ENCODE measurements at regions not wholly inside any gene's neighbourhood (a gene's known extent, or its start where the extent isn't known, plus 50 kb on each side); places are given as distances from the start of the nearest gene placed in this dataset.

- H3K4me3 Mint-ChIP-seq = no peak overlapping the region
- H3K4me1 Mint-ChIP-seq (ENCODE audit: low read depth) = peaks cover 3% of the 10 kb centered on the region
- no peaks in the 10 kb centered on the region for H3K36me3 Mint-ChIP-seq
- no peak overlapping the region for H3K27ac Mint-ChIP-seq
- H3K9me3 Mint-ChIP-seq (ENCODE audit: low read depth) = peaks cover 6% of the 10 kb centered on the region
- H3K27me3 Mint-ChIP-seq = peaks cover 2% of the 10 kb centered on the region
Observed at GRCh38 chr6:22098601-22099031, 198.2 kb downstream of the PRL start.

DNA sequence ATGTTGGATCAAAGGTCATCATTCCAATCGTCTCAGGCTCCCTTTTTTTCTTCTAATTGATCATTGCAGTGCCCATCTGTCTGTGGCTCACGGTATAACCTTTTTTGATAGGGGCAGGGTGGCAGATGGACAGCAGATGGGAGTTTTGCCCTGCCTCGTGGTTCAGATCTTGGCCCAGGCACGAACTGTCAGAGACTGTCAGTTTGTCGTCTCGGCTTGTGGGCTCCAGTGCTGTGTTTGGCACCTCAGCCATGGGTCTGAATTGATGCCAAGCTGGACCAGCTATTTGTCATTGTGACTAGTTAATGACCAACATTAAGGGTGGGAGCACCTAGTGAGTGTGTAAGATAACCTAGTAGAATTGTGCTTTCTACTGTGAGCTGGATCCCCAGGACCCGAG, 197.6 kb downstream of the PRL start:
- Mint-ChIP-seq H3K4me3 (no peak overlapping the region), H3K27me3 (peaks cover 2% of the 10 kb centered on the region), H3K4me1 (ENCODE audit: low read depth) (peaks cover 3% of the 10 kb centered on the region), H3K36me3 (no peaks in the 10 kb centered on the region), H3K27ac (no peak overlapping the region), H3K9me3 (ENCODE audit: low read depth) (peaks cover 6% of the 10 kb centered on the region)

DNA sequence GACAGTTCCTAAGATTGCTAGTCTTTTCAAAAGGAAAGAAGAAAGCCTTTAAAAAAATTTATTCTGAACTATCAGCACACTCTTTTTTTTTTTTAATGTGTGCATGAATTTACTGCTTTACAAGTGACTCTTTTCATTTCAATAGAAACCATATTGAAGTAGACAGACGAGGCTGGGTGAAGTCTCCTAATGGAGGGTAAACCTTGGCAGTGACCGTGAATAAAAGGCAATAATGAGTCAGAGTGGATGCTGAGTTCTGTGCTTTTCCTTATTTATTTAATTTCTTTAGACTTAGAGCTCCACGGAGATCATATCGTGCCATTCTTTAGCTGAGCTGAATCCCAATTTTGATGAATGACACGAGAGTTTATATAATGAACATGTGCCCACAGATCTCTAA, 196.9 kb downstream of the PRL start:
- Mint-ChIP-seq H3K27ac (no peak overlapping the region), H3K4me1 (ENCODE audit: low read depth) (peaks cover 3% of the 10 kb centered on the region), H3K27me3 (peaks cover 2% of the 10 kb centered on the region), H3K9me3 (ENCODE audit: low read depth) (peaks cover 6% of the 10 kb centered on the region), H3K36me3 (no peaks in the 10 kb centered on the region), H3K4me3 (no peak overlapping the region)

DNA sequence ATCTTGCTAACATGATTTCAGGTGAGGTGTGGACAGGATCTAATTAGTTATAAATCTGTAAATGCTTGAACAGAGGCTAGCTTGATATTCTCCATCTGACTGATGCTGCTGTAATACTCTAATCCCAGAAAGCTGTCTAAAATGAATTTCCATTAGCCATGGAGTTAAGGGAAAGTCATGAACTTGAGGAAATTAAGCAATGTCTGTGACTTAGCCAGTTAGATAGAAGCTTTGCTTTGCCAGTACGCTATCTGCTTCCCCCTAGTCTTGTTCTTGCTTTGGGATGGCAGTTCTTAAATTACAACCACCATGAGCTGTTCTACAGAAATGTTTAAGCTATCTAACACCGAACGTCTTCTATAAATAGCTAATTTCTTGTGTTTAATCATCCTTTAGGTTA, 195.7 kb downstream of the PRL start:
- Mint-ChIP-seq H3K4me1 (ENCODE audit: low read depth) (peaks cover 3% of the 10 kb centered on the region), H3K27me3 (peaks cover 2% of the 10 kb centered on the region), H3K27ac (no peak overlapping the region), H3K36me3 (no peaks in the 10 kb centered on the region), H3K9me3 (ENCODE audit: low read depth) (peaks cover 6% of the 10 kb centered on the region), H3K4me3 (no peak overlapping the region)

DNA sequence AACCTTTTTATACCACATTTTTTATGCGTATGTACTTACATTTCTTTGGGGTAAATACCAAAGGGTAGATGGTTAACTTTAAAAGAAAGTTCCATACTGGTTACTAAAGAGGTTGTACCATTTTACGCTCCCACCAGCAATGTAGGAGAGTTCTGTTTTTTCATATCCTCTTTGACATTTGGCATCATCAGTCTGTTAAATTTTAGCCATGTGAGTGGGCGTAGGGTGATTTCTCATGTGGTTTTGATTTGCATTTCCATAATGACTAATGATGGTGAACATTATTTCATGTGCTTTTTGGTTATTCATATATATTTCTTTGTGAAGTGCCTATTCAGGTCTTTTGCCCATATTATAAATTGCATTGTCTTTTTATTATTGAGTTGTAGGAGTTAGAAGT, 194.2 kb downstream of the PRL start:
- Mint-ChIP-seq H3K27ac (no peak overlapping the region), H3K27me3 (peaks cover 2% of the 10 kb centered on the region), H3K4me1 (ENCODE audit: low read depth) (peaks cover 3% of the 10 kb centered on the region), H3K4me3 (no peak overlapping the region), H3K9me3 (ENCODE audit: low read depth) (peaks cover 6% of the 10 kb centered on the region), H3K36me3 (no peaks in the 10 kb centered on the region)

DNA sequence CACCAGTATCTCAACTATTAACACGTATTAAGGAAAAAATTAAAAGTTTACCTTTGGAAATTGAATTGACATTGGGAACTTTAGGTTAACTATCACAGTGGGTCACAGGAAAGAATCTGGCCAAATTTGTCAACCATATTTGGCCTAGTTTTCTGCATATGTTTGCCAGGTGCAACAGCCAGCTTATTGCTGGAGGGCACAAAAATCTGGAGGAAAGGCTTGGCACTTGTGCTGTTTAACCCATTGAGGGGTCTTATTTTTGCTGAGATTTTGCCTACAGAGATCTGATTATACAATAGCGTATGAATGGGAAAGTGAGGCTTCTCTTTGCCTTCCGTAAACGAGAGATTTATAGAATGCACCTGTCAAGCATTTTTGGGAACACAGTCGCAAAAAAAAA, 190.4 kb downstream of the PRL start:
- Mint-ChIP-seq H3K4me3 (no peak overlapping the region), H3K36me3 (no peaks in the 10 kb centered on the region), H3K9me3 (ENCODE audit: low read depth) (peaks cover 6% of the 10 kb centered on the region), H3K27me3 (no peaks in the 10 kb centered on the region), H3K27ac (no peak overlapping the region), H3K4me1 (ENCODE audit: low read depth) (peaks cover 3% of the 10 kb centered on the region)

- Mint-ChIP-seq H3K27ac (no peak overlapping the region), H3K36me3 (no peaks in the 10 kb centered on the region), H3K27me3 (no peaks in the 10 kb centered on the region), H3K4me1 (ENCODE audit: low read depth) (peaks cover 3% of the 10 kb centered on the region), H3K4me3 (no peak overlapping the region), H3K9me3 (ENCODE audit: low read depth) (peaks cover 6% of the 10 kb centered on the region)
Observed at GRCh38 chr6:22106961-22107360, 189.9 kb downstream of the PRL start.

GRCh38 chr6:22108199-22108598, 188.6 kb downstream of the PRL start:
- Mint-ChIP-seq H3K36me3 (no peaks in the 10 kb centered on the region), H3K4me3 (no peak overlapping the region), H3K4me1 (ENCODE audit: low read depth) (no peaks in the 10 kb centered on the region), H3K9me3 (ENCODE audit: low read depth) (no peaks in the 10 kb centered on the region), H3K27me3 (no peaks in the 10 kb centered on the region), H3K27ac (no peak overlapping the region)

DNA sequence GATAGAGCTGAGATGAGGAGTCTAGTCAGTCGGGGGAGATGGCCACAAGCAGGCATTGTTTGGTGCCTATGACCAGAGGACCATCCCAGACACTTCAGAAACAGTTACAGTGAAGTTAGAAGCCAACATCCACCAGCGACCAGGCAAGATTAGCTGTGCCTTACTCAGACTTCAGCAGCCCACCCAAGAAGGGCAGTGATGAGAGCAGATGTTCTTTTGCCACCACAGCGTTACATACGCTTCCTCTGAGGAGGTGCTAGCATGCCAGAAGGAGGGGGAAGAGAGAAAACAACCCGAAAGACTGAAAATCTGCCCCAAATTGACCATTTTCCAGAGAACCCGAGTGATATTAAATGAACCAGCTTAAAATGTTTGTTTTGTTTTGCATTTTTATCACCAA, 186.8 kb downstream of the PRL start:
- Mint-ChIP-seq H3K4me3 (no peak overlapping the region), H3K9me3 (ENCODE audit: low read depth) (no peaks in the 10 kb centered on the region), H3K36me3 (no peaks in the 10 kb centered on the region), H3K27ac (no peak overlapping the region), H3K4me1 (ENCODE audit: low read depth) (no peaks in the 10 kb centered on the region), H3K27me3 (no peaks in the 10 kb centered on the region)

GRCh38 chr6:22112461-22112860, 184.4 kb downstream of the PRL start:
- Mint-ChIP-seq H3K27ac (no peak overlapping the region), H3K4me1 (ENCODE audit: low read depth) (no peaks in the 10 kb centered on the region), H3K27me3 (no peaks in the 10 kb centered on the region)

DNA sequence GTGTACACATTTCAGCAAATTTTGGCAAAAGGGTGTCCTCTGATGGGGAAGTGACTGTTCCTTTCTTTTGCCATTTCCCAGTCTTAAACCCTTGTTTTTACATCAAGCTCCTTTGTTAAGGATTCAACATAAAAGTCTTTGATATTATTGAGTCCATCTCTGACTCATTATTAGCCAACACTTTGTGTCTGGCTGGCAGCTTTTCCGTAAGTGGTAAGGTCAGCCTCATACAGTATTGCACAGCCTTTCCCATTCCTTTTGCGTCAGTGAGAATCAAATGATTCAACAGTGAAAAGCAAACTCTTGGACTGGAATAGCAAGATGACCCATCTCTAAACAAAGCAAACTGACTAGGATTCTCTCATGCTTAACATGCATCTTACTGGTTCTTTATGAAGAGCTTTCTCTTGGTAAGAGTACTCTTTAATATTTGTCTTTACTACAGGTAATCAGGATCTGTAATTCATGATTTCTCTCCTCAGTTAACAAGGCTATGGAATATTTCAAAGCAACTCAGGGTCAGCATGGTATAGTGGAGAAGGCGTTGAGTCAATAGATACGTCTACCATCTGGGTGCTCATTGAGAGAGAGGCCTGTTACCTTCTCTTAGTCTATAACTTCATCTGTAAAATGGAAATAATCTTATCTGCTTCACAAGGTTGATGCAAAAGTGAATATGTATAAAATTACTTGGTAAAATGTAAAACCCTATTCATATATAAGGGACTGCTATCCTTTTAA, 183.6 kb downstream of the PRL start:
- no peaks in the 10 kb centered on the region for H3K27me3 Mint-ChIP-seq
- no peak overlapping the region for H3K27ac Mint-ChIP-seq
- no peaks in the 10 kb centered on the region for H3K4me1 Mint-ChIP-seq (ENCODE audit: low read depth)
- no peaks in the 10 kb centered on the region for H3K36me3 Mint-ChIP-seq
- no peak overlapping the region for H3K4me3 Mint-ChIP-seq
- no peaks in the 10 kb centered on the region for H3K9me3 Mint-ChIP-seq (ENCODE audit: low read depth)

More at GRCh38 chr6:22112461-22112860, 184.4 kb downstream of the PRL start:
- Mint-ChIP-seq H3K36me3 (no peaks in the 10 kb centered on the region), H3K4me3 (no peak overlapping the region), H3K9me3 (ENCODE audit: low read depth) (no peaks in the 10 kb centered on the region)

- Mint-ChIP-seq H3K4me1 (ENCODE audit: low read depth) (no peaks in the 10 kb centered on the region), H3K9me3 (ENCODE audit: low read depth) (peaks cover 7% of the 10 kb centered on the region), H3K27me3 (no peaks in the 10 kb centered on the region), H3K4me3 (no peak overlapping the region), H3K36me3 (no peaks in the 10 kb centered on the region), H3K27ac (no peak overlapping the region)
Observed at GRCh38 chr6:22115559-22115958, 181.3 kb downstream of the PRL start.

DNA sequence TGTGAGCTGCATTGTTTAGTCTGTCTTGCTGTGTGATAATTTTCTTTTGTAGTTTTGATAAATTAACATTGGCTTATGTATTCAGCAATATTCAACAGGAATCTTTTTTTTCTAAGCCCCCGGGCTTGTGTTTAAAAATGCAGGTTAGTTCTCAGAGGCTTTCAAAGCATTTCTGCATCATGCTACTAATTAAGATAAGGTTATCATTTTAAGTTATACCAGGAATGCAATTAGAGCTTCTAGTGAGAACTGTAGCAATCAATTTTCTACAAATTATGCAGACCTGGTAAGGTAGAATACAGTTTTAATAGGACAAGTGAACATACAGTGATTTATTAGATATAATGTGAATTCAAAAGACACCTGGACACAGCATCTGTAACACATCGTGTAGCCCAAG, 179.2 kb downstream of the PRL start:
- no peak overlapping the region for H3K4me3 Mint-ChIP-seq
- H3K27me3 Mint-ChIP-seq = no peaks in the 10 kb centered on the region
- no peaks in the 10 kb centered on the region for H3K4me1 Mint-ChIP-seq (ENCODE audit: low read depth)
- H3K9me3 Mint-ChIP-seq (ENCODE audit: low read depth) = peaks cover 7% of the 10 kb centered on the region
- no peak overlapping the region for H3K27ac Mint-ChIP-seq
- H3K36me3 Mint-ChIP-seq = no peaks in the 10 kb centered on the region

DNA sequence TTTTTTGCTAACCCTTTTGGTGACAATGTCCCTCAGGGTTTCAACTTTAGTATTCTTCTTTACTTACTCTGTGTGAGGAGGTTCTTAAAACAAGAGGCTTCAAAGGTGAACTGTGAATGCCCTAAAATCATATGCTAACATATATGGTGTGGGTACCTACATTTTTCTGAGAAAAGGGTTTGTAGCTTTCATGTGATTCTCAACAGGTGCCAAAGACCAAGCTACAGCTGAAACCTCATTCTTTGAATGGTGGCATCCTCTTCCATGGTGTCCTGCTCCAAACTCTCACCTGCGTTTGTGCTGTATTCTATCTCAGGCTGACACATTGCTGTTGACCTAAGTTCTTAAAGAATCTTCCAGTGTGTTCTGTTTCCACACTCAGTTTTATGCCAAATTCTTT, 177.3 kb downstream of the PRL start:
- H3K9me3 Mint-ChIP-seq (ENCODE audit: low read depth) = peaks cover 7% of the 10 kb centered on the region
- no peaks in the 10 kb centered on the region for H3K36me3 Mint-ChIP-seq
- H3K4me3 Mint-ChIP-seq = no peak overlapping the region
- H3K4me1 Mint-ChIP-seq (ENCODE audit: low read depth) = no peaks in the 10 kb centered on the region
- no peak overlapping the region for H3K27ac Mint-ChIP-seq
- H3K27me3 Mint-ChIP-seq = no peaks in the 10 kb centered on the region

DNA sequence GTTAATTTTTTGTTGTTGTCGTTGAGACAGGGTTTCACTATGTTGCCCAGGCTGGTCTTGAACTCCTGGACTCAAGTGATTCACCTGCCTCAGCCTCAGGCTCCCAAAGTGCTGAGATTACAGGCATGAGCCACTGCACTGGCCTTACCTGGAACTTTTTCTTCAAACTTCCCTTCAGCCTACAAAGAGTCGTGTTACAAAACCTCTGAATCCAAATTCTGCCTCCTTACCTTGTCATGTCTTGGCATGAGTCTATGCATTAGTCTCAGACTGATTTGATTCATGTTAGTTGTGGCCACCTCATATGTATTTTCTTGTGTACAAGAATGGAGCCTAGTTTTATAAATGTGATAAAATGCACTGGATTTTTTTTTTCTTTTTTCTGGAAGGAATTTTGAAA, 172.1 kb downstream of the PRL start:
- no peak overlapping the region for H3K4me3 Mint-ChIP-seq
- H3K27ac Mint-ChIP-seq = no peak overlapping the region
- no peaks in the 10 kb centered on the region for H3K4me1 Mint-ChIP-seq (ENCODE audit: low read depth)
- H3K36me3 Mint-ChIP-seq = no peaks in the 10 kb centered on the region
- no peaks in the 10 kb centered on the region for H3K27me3 Mint-ChIP-seq
- peaks cover 8% of the 10 kb centered on the region for H3K9me3 Mint-ChIP-seq (ENCODE audit: low read depth)

GRCh38 chr6:22126910-22127309, 169.9 kb downstream of the PRL start:
- Mint-ChIP-seq H3K27me3 (peaks cover 2% of the 10 kb centered on the region), H3K4me1 (ENCODE audit: low read depth) (no peaks in the 10 kb centered on the region), H3K4me3 (no peak overlapping the region), H3K27ac (no peak overlapping the region), H3K36me3 (peaks cover 2% of the 10 kb centered on the region), H3K9me3 (ENCODE audit: low read depth) (peaks cover 8% of the 10 kb centered on the region)
